GM18873 (cell line): ENCODE measurements at regions not wholly inside any gene's neighbourhood (a gene's known extent, or its start where the extent isn't known, plus 50 kb on each side); places are given as distances from the start of the nearest gene placed in this dataset.

Experiments
- ATAC-seq: cut with Tn5 transposase; IDR thresholded peaks from one replicate; pipeline ENCODE4 v1.9.1; 2021; ENCODE audit warnings: mild to moderate bottlenecking, moderate library complexity, moderate number of reproducible peaks; ENCODE audit not compliant: unreplicated experiment, low FRiP score

DNA sequence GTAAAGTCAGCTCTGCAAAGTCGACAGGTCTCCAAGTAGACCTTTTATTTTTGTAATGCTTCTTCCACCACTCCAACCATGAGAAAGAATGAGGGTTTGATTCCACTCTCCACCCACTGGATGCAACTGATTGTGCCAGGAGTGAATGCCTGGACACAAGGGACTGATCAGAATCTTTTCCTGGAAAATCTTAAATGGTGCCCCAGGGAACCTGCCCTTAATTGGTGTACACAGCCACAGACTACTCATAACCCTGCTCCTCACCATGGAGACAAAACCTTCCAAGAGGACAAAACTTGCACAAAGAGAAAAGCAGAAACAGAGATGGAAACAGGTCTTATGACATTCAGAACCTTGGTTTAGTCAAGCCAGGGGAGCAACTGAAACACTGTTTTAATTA is 208.6 kb upstream of the BRINP1 start:
- no peak for ATAC-seq

DNA sequence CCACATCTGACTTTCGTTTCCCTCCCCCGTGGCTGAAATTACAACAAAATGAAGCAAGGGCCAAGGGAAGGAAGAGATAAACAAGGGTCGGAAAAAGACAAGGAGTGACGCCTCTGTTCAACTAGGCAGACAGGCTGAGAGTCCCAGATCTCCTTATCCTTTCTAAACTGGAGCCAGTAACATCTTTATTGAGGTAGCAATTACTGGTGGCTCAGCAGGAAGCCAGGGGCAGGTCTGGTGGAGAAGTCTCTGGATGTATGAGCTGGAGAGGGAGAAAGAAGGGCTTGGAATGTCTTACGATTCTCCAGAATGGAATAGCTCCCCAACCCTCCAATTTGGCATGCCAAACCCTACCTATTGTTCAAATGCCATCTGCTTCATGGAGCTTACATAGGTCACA is 190.8 kb upstream of the BRINP1 start:
- ATAC-seq = no peak

DNA sequence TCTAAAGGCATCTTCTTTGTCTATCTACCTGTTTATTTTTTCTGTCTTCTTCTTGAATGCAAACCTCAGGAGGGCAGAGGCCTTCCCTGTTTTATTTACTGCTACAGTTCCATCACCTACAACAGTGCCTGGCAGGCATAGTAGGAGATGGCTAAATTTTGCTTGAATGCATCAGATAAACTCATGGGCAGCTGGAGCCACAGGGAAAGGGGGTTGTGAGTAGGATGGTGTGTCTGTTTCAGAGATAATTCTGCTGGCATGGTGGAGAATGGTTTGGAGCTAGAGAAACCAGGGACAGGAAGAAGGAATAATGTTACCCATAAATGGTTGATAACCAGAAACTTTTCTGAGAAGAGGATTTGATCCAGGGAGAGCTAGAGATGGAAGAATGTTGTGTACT is 189.8 kb upstream of the BRINP1 start:
- ATAC-seq = no peak

DNA sequence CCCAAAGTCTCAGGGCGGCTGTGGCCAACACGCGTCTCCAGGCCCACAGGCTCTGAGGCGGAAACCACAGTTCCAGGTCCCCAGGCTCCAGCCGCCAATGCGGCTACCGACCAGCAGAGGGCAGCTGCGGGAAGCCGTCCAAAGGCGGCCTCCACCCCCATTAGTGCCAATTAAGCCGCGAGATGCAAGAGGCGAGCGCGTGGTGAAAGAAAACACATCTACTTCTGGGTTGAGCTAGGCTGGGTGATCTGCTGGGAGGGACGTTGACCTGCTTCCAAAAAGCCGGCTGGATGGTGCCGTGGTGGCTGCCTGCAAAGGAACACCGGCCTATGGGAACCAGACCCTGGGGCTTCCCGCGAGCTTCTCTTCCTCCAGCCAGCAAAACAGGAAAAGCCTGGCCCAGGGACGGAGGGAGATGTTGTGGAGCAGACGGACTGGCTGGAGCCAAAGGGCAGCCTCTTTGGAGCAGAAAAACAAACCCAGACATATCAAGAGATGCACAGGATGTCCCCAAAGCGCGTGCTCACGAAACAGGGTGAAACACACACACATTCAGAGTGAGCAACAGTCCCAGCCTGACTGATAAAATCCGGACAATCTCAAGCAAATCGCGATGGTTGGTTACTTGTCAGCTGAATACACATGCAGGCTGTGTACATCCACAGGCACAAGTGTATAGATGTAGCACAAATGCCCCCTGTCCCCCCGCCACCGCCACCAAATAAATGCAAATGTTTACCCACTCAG is 187.1 kb upstream of the BRINP1 start:
- ATAC-seq = peak; percentile 91

DNA sequence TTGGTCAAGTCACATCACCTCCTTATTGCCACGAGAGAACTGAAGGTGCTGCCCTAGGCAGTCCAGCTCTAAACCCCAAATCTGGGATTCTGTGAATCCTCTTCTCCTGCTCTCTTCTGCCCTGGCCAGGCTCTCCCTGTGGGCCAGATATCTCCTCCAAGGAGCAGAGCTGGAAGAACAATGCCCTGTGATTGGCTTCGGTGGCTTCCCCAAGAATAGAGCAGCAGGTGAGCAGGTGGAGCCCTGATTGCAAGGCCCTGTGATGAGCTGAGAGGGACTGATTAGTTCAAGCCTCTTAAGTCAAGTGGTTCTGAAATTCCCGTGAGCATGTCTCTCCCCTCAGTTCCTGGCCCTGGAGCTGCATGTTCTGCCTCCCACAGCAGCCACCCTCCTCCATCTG is 175.3 kb upstream of the BRINP1 start:
- no peak for ATAC-seq

DNA sequence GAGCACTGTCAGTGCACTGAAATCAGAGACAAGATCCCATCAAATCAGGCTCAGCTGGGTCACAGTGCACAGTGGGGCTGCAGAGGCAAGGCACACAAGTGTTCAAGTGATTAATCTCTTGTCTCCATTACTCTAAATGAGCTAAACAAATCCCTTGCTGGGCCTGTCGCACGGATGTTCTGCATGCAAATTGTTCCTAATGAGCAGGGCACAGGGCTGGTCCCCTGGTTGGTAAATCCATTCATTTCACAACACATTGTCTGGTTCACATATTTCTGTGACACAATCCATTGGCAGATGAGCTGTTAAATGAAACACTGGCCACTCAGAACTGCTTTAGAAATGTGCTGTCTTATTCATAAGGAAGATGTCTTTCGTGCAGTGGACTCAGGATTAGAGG is 167.9 kb upstream of the BRINP1 start:
- ATAC-seq = no peak

DNA sequence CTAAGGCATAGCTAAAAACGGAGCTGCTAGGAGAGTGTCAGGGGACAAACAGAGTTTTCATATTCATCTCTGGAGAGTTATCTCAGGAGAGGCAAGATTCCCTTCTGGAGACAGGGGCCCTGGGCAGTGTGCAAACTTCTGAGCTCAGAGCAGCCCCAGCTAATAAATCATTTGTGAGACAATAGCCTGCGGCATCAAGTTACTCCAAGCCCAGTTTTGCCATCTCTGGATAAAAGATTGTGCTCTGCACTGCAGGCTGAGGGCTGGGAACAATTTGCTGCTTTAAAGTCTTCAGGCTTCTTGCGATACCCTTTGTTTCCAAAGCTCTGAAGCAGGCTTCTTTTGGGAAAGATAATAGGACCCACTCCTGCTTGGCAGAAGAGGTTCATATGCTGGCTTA is 164.3 kb upstream of the BRINP1 start:
- no peak for ATAC-seq

DNA sequence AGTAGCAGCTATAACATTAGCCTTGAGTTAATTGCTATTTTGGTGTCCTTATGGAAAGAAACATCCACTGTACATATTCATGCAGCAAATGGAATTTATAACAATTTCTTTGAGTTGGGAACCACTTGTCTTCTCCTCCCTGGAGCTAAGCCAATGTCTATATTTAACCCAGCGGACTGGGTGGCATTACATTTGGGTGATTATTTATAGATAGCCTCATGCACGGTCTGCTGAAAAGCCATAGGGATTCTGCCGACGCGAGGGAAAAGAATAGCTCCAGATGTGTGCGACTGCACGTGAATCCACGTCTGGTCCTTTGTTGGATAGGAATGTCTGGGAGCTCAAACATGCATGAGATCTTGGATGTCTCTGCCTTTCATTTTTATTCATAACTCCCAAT is 157.5 kb upstream of the BRINP1 start:
- ATAC-seq = no peak

DNA sequence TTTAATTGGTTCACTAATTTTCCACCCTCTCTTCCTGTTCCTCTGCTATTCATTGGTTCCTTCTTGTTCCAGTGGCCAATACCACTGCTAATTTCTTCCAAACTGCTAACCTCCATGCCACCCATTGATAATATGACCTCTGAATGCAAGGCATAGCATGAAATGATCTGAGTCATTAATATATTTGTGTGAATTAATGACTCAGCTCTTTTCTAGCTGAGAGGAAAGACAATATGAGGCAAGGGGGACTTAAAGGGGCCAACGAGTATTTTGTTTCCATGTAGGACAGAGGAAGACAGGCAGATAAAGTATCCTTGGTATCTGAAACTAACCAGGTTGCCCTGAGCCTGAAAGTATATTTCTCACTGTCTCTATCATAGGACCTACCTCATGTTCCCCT is 154.3 kb upstream of the BRINP1 start:
- ATAC-seq = no peak

DNA sequence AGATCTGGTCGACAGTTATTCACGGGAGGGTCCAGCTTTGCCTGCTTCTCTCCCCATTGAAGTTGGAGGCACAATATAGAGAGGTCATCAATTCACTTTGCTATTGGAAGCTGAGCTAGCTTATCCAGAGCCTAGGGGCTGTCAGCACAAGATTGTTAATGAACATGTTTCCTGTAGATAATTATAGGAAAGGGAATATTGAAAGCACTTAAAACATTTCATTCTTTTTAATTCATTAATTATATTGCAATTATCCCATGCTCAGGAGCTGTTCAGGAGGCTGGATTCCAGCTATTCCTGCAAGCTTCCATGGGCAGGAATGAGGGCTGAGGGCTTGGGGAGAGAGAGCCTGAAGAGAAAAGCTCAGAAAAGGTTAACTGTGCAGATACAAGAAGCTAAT is 153.1 kb upstream of the BRINP1 start:
- ATAC-seq = no peak

DNA sequence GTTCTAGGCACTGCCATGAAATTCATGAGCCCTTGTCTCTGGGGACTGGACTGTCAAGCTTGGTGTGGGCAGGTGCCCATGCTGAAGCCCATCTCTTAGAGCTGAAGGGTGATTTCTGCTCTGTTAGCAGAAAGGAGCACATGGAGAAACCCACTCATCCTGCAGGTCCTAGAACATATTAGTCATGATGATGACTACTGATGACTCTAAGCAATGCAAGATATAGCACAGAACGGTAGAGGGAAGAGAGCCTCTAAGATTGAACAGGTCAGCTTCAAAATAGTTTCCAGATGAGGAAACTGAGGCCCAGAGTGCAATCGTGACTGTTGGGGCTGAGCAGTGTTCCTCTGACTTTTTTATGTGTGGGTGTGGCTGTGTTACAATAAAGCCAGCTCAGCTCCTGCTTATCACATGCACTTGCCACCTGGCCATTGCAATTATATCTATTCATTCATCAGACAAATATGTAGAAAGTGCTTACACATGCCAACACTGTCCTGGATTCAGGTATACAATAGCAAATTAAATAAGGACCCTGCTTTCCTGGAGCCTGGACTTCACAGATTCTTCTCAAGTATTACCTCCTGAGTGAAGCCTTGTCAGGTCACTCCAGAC is 140.2 kb upstream of the BRINP1 start:
- no peak for ATAC-seq

DNA sequence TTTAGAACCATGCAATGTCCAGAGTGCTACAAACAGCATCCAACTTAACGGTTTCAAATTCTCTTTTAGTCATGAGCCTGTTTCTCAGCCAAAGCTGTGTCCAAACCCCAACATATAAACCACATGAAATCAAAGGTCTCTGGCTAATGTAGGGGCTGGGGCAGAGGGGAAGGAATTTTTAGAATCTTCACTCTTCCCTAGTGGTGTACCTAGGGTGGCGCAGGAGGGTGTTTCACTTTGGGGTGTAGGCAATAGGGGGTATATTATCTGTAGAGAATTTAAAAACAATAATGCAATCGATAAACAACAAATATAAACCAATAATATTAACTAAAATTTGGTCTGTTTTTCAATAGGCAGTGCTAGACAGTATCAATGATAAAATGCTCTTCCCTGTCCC is 132.1 kb upstream of the BRINP1 start:
- no peak for ATAC-seq

DNA sequence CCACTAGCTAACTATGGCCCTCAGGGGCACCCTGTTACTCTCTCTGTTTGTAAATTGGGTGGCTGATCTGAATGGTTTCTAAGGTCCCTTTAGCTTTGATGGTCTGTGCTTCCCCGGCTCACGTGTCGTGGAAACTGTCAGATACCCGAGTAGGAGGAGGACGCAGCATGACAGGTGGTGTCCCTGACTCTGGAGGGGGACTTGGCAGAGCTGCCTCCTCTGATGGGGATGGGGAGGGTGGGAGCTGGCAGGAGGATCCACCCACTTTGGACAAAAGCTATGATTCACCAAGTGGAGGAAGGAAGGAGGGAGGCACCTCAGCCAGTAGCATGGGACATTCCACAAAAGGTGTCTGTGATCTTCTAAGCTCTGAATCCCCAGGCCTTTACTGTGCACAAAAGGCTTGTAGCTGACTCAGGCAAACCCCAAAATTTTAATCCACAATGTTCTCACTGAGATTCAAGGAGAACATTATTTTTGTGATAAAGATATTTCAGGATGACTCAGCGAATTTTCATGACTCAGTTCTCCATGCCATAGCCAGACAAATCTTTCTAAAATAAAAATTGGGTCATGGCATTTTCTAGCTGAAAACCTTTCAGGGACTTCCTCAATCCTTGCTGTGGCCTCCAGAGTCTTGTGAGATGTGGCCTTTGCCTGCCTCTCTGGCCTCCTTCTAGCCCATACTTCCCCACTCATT is 131.0 kb upstream of the BRINP1 start:
- no peak for ATAC-seq

DNA sequence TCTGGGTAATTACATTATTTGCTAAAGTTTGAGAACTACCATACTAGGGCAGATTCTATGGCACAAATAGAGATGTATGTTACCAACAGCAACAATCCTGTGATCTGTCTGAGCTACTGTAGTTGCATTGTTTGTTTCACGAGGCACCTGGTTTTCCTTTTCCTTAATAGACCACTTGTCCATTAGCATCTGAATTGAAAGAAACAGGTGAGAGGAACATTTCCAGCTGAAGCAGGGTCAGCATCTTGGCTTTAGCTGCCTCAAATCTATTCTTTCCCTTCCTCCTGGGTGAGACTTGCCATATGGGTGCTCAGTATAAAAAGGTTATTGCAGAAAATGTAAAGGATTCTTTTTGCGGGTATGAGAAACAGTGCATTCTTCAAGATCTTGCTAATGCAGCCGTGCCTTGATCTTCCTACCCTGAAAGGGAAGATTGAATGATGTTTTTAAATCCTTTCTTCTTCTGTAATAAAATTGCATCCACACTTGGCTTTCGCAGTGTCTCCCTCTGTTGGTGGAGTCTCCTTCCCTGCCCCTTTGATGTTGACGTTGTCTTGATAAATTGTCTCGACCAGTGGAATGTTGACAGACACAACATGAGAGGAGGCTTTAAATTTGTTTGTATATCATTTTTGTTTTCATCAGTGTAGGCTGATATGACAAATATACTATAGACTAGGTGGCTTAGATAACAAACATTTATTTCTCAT is 118.0 kb upstream of the BRINP1 start:
- ATAC-seq = no peak

DNA sequence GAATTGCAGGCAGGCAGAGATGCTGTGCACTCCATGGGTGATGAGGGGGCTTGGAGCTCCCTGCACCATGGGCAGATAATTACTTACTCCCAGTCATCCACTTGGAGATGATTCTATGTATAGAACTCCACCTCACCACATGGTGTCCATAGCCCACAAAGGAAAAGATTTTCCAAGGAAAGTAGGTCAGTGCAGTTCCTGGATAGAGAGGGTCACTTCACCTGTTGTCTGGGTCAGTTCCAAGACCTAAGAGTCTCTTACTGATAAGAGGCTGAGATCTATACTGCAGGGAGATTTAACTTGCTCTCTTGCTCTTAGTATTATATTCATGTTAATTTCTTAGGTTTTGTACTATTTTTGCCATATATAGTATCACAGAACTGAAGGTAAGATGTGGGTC is 113.9 kb upstream of the BRINP1 start:
- ATAC-seq = no peak

DNA sequence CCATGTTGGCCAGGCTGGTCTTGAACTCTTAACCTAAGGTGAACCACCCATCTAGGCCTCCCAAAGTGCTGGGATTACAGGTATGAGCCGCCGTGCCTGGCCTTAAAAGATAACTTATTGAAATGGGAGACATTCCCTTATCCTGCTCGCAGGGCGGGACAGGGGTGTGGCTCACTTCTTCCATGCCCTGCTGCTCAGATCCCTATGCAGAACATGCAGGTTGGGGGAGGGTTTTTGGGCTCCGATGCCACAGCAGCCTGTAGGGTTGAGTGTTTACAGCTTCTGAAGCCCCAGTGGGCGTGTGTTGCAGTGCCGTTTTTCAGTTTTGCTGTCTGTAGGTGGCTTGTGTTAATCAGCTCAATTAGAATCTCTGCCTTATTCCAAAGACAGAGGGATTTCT is 108.0 kb upstream of the BRINP1 start:
- no peak for ATAC-seq

DNA sequence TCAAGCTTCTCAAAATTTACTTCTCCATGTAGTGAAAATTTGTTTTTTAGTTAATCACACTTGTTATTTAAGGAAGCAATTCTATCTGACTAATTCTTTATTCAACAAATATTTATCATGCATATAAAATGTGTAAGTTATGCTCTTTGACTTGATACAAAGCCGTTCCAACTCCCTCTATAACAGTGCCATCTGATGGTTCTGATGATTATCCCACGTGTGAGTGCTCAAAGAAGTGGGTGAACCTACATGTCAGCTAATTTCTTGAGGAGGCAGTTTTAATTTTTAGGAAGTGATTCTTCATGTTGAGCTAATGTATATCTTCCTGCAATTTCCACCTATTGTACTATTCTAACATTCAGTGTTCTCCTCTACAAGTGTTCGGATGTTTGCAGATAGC is 88.8 kb upstream of the BRINP1 start:
- ATAC-seq = no peak

DNA sequence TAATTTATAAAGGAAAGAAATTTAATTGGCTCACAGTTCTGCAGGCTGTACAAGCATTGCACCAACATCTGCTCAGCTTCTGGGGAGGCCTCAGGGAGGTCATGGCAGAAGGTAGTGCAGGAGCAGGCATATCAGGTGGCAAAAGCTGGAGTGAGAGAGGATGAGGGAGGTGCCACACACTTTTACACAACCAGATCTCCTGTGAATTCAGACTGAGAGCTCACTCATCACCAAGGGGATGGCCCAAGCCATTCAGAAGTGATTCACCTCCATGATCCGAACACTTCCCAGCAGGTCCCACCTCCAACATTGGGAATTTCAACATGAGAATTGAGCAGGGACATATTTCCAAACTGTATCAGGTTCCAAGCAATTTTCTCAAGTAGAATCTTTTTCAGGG is 84.7 kb upstream of the BRINP1 start:
- no peak for ATAC-seq

DNA sequence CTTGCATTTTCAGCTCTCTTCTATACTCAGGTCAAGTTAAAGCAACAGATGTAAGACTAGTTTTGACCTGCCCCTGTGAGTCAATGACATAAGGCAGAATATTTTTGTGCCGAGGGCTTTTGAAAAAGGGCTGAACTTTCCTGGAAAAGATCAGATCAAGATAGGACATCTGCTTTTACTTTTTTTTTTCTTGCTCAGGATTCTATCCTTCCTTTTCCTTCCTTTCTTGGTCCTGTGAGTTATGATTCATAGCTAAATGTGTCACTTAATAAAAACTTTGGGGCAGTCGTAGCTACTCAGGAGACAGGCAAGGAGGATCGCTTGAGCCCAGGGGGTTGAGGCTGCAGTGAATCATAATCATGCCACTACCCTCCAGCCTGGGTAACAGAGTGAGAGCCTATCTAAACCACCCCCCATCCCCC is 84.3 kb upstream of the BRINP1 start:
- ATAC-seq = no peak

DNA sequence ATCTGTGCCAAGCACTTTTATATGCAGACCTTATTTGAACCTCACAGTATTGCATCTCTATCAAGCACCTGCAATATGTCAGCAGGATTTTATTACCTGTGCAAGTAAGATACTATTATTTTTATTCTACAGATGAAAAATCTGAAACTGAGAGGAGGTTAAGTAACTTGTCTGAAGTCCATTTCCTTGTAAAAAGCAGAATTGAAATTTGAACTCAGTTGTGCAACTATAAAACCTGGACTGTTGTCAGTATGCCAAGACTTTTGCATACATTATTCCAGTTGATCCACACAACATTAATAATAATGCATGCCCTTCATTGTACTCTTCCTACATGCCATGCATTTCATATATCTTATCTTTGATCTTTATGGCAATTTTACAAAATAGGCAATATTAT is 82.2 kb upstream of the BRINP1 start:
- no peak for ATAC-seq

DNA sequence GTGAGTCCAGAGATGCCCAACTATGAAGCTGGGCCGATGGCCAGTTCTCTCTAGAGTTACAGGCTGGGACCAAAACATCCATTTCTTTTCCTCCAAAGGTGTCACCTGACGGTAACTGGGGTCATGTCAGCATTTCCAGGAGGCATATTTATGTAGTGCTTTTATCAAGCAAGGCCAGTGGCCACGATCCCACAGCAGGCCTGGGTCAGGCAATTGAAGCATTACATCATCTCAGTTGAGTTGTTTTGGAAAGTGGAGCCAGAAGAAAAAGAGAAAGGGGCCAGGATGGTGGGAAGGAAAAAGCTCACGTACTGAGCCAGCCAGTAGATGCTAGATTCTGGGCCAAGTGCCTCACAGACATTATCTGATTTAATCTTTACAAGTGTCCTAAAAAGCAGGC is 73.9 kb upstream of the BRINP1 start:
- ATAC-seq = no peak
